Nephron progenitor cell (in vitro differentiated cells): ENCODE measurements at regions not wholly inside any gene's neighbourhood (a gene's known extent, or its start where the extent isn't known, plus 50 kb on each side); places are given as distances from the start of the nearest gene placed in this dataset.
A peak's percentile ranks its signal among the peaks of the same experiment; 100 is the strongest.

Source experiments
- DNase-seq: peaks from one replicate; pipeline ENCODE4 v3.0.0; 2021
- H3K27ac Mint-ChIP-seq: 2 replicates; pipeline ENCODE4 v1.8.0; 2021; ENCODE audit warnings: mild to moderate bottlenecking, moderate library complexity, mixed read lengths
- H3K27me3 Mint-ChIP-seq: 2 replicates; pipeline ENCODE4 v1.8.0; 2021; ENCODE audit warnings: mild to moderate bottlenecking, low read depth, mixed read lengths; ENCODE audit not compliant: poor library complexity
- H3K36me3 Mint-ChIP-seq: 2 replicates; pipeline ENCODE4 v1.8.0; 2021; ENCODE audit warnings: low read depth, mixed read lengths
- H3K4me1 Mint-ChIP-seq: 2 replicates; pipeline ENCODE4 v1.8.0; 2021; ENCODE audit warnings: mixed read lengths
- H3K4me3 Mint-ChIP-seq: 2 replicates; pipeline ENCODE4 v1.8.0; 2021; ENCODE audit warnings: mild to moderate bottlenecking, moderate library complexity, mixed read lengths
- H3K9me3 Mint-ChIP-seq: 2 replicates; pipeline ENCODE4 v1.8.0; 2021; ENCODE audit warnings: mild to moderate bottlenecking, moderate library complexity, mixed read lengths
- TF ChIP-seq, protein P1 (sequence below): fragments of 200-600 bp; sonication (generic); IDR thresholded peaks from 2 replicates; pipeline ENCODE4 v1.5.0; 2021; ENCODE audit warnings: antibody characterized with exemption

DNA sequence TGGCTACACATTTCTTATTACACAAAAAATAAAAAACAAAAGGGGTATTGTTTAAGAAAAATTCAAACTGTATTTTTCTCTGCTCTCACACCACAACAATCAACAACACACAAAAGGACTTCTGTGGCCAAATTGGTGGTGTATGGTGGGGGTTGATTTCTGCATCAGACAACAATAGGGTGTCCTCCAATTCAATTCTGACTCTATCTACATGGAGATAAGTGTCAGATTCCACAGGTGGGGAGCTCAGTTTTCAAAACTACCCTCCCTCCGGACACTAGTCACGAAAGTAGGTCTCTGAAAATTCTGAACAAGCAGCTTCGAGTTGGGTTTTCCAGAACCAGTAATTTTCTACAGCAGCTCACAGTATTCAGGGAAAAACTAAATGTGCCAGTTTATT, 744.9 kb upstream of the NCAM2 start:
- Mint-ChIP-seq H3K4me1 (peaks cover 4% of the 10 kb centered on the region), H3K27ac (no peak overlapping the region), H3K9me3 (no peaks in the 10 kb centered on the region)

GRCh38 chr21:20254964-20255363, 743.2 kb upstream of the NCAM2 start:
- Mint-ChIP-seq H3K36me3 (no peaks in the 10 kb centered on the region), H3K4me1 (peaks cover 7% of the 10 kb centered on the region)

More for the DNA sequence above, 744.9 kb upstream of the NCAM2 start:
- no peak for DNase-seq
- Mint-ChIP-seq H3K27me3 (no peaks in the 10 kb centered on the region), H3K36me3 (no peaks in the 10 kb centered on the region), H3K4me3 (no peak overlapping the region)
- TF ChIP-seq, protein P1, sequence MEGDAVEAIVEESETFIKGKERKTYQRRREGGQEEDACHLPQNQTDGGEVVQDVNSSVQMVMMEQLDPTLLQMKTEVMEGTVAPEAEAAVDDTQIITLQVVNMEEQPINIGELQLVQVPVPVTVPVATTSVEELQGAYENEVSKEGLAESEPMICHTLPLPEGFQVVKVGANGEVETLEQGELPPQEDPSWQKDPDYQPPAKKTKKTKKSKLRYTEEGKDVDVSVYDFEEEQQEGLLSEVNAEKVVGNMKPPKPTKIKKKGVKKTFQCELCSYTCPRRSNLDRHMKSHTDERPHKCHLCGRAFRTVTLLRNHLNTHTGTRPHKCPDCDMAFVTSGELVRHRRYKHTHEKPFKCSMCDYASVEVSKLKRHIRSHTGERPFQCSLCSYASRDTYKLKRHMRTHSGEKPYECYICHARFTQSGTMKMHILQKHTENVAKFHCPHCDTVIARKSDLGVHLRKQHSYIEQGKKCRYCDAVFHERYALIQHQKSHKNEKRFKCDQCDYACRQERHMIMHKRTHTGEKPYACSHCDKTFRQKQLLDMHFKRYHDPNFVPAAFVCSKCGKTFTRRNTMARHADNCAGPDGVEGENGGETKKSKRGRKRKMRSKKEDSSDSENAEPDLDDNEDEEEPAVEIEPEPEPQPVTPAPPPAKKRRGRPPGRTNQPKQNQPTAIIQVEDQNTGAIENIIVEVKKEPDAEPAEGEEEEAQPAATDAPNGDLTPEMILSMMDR = no peak

GRCh38 chr21:20257052-20257740, 741.0 kb upstream of the NCAM2 start:
- Mint-ChIP-seq H3K9me3 (no peaks in the 10 kb centered on the region), H3K4me3 (no peak overlapping the region), H3K4me1 (peaks cover 7% of the 10 kb centered on the region), H3K36me3 (no peaks in the 10 kb centered on the region), H3K27ac (no peak overlapping the region), H3K27me3 (no peaks in the 10 kb centered on the region)
- no peak for DNase-seq
- TF ChIP-seq, protein P1 = no peak

More at GRCh38 chr21:20254964-20255363, 743.2 kb upstream of the NCAM2 start:
- no peak overlapping the region for H3K4me3 Mint-ChIP-seq
- no peaks in the 10 kb centered on the region for H3K9me3 Mint-ChIP-seq
- H3K27ac Mint-ChIP-seq = no peak overlapping the region
- no peaks in the 10 kb centered on the region for H3K27me3 Mint-ChIP-seq
- TF ChIP-seq, protein P1 = no peak
- no peak for DNase-seq

- no peaks in the 10 kb centered on the region for H3K9me3 Mint-ChIP-seq
- TF ChIP-seq, protein P1 = no peak
- no peaks in the 10 kb centered on the region for H3K27me3 Mint-ChIP-seq
- H3K36me3 Mint-ChIP-seq = no peaks in the 10 kb centered on the region
- peak overlapping the region; percentile 11 for H3K27ac Mint-ChIP-seq
- no peak overlapping the region for H3K4me3 Mint-ChIP-seq
- H3K4me1 Mint-ChIP-seq = peaks cover 7% of the 10 kb centered on the region
- no peak for DNase-seq
Measured at GRCh38 chr21:20258542-20258941, 739.7 kb upstream of the NCAM2 start.

DNA sequence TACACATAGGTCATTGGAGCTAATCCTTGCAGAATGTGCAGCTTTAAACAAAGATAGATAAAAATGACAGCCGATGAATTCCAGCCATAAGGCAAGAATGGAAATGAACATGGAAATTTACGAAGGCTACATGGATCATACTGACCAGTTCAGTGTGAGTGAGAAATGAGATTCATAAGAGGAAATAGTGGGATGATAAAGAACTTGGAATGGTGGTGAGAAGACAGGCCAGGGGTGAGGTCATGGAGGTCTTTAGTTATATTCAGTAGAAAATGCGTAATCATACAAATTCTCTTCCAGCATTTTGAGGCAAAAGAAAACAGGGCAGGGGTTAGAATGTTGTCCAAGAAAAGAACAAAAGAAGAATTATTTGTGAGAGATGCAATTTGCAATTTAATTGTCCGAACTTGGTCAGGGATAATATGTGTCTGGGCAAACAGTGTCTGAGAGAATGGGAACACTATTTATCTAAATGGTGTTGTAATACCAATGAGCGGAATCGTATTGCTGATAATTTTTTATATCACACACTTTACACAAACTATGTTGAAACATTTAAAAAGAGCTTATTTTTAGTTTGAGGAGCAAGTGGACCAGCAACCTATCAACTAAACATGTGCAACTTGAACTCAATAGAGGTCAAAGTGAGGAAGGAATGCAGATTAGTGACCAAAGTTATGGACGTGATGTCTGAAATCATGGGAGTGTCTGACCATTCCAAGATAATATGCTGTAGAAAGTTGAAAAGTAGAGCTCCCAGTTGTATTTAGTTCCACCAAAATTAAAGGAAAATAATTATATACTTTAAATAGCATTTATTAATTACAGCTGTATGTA, 739.0 kb upstream of the NCAM2 start:
- no peak overlapping the region for H3K27ac Mint-ChIP-seq

More for the DNA sequence above, 739.0 kb upstream of the NCAM2 start:
- Mint-ChIP-seq H3K9me3 (no peaks in the 10 kb centered on the region), H3K36me3 (no peaks in the 10 kb centered on the region), H3K4me3 (no peak overlapping the region), H3K4me1 (peaks cover 7% of the 10 kb centered on the region), H3K27me3 (no peaks in the 10 kb centered on the region)
- DNase-seq = no peak
- TF ChIP-seq, protein P1 = no peak
